ENCODE measurements at regions not wholly inside any gene's neighbourhood (a gene's known extent, or its start where the extent isn't known, plus 50 kb on each side); places are given as distances from the start of the nearest gene placed in this dataset.

DNA sequence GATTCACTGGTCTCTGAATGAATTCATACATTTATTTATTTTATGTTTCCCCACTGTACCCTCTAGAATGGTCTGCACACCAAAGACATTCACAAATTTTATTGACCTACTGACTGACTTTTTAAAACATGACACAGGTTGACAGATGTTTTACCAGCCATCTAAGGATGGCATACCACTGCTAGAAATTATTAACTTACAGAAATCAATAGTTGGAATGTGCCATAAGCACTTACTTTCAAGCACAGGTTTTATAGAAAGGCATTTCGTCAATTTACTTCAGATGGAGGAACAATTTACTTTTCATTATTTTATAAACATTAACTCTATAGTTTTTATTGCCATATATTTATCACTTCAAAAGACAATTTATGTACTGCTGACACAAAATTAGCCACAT is 448.7 kb upstream of the FBXO33 start:
- TF ChIP-seq POLR2A (IDR thresholded peaks at IDR 0.05; ENCODE audit: low read length) (no peak), EHMT2 (IDR thresholded peaks at IDR 0.05; ENCODE audit: low read depth) (no peak), CTCF (IDR thresholded peaks at IDR 0.05) (no peak), CHD2 (IDR thresholded peaks at IDR 0.05; ENCODE audit: low read length, partially characterized antibody) (no peak), RAD21 (conservative IDR thresholded peaks at IDR 0.05 in 1 of 2, IDR thresholded peaks at IDR 0.05 in 1 of 2) (no peak), CBX8 (IDR thresholded peaks at IDR 0.05) (no peak), EP300 (IDR thresholded peaks at IDR 0.05) (no peak), MYC (IDR thresholded peaks at IDR 0.05; ENCODE audit: borderline replicate concordance, low read length) (no peak), RFX5 (IDR thresholded peaks at IDR 0.05) (no peak)
- TF ChIP-seq, protein P1, sequence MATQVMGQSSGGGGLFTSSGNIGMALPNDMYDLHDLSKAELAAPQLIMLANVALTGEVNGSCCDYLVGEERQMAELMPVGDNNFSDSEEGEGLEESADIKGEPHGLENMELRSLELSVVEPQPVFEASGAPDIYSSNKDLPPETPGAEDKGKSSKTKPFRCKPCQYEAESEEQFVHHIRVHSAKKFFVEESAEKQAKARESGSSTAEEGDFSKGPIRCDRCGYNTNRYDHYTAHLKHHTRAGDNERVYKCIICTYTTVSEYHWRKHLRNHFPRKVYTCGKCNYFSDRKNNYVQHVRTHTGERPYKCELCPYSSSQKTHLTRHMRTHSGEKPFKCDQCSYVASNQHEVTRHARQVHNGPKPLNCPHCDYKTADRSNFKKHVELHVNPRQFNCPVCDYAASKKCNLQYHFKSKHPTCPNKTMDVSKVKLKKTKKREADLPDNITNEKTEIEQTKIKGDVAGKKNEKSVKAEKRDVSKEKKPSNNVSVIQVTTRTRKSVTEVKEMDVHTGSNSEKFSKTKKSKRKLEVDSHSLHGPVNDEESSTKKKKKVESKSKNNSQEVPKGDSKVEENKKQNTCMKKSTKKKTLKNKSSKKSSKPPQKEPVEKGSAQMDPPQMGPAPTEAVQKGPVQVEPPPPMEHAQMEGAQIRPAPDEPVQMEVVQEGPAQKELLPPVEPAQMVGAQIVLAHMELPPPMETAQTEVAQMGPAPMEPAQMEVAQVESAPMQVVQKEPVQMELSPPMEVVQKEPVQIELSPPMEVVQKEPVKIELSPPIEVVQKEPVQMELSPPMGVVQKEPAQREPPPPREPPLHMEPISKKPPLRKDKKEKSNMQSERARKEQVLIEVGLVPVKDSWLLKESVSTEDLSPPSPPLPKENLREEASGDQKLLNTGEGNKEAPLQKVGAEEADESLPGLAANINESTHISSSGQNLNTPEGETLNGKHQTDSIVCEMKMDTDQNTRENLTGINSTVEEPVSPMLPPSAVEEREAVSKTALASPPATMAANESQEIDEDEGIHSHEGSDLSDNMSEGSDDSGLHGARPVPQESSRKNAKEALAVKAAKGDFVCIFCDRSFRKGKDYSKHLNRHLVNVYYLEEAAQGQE (IDR thresholded peaks at IDR 0.05), result no peak
- TF ChIP-seq, protein P2, sequence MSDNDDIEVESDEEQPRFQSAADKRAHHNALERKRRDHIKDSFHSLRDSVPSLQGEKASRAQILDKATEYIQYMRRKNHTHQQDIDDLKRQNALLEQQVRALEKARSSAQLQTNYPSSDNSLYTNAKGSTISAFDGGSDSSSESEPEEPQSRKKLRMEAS (IDR thresholded peaks at IDR 0.05), result no peak

Measured in A549 (cell line).